ENCODE measurements at regions not wholly inside any gene's neighbourhood (a gene's known extent, or its start where the extent isn't known, plus 50 kb on each side); places are given as distances from the start of the nearest gene placed in this dataset.

- DNase-seq (ENCODE audit: low read depth, low spot score) (no peak), ATAC-seq (no peak)
- intact Hi-C loops (cut with micrococcal nuclease; ENCODE audit: unreplicated experiment), result no loop called here
- in situ Hi-C loops (cut with HindIII; ENCODE audit: low pct_unique_long_range_greater_than_20kb, low sequenced_read_pairs), result no loop called here
- no peak overlapping the region for H3K4me3 ChIP-seq (ENCODE audit: low read depth in 2 of 2, low read length in 2 of 2)
- H3K4me1 ChIP-seq (ENCODE audit: control insufficient read depth, insufficient read depth, low read length), result no peaks in the 10 kb centered on the region
- POLR2A ChIA-PET, result no interaction called here
- BruUV-seq (replicated peaks), result no TSS peak
- no peaks in the 10 kb centered on the region for H3K27me3 ChIP-seq (ENCODE audit: control insufficient read depth, insufficient read depth, low read length)
- H3K9me3 ChIP-seq (ENCODE audit: control insufficient read depth, insufficient read depth, low read depth, low read length), result no peaks in the 10 kb centered on the region
- H3K27ac ChIP-seq (ENCODE audit: low read length), result no peak overlapping the region
- TF ChIP-seq TCF7L2 (IDR thresholded peaks at IDR 0.05; ENCODE audit: low read depth, low read length) (no peak), SIN3A (IDR thresholded peaks at IDR 0.05; ENCODE audit: borderline replicate concordance, insufficient read depth, low read depth, low read length) (no peak), CTCF (IDR thresholded peaks at IDR 0.05) (no peak), POLR2AphosphoS5 (IDR thresholded peaks at IDR 0.05; ENCODE audit: low read depth, low read length) (no peak), REST (IDR thresholded peaks at IDR 0.05; ENCODE audit: insufficient read depth in 1 of 2, low read depth in 2 of 2, low read length in 1 of 2) (no peak)
- H3K36me3 ChIP-seq (ENCODE audit: control insufficient read depth, insufficient read depth, low read length), result no peaks in the 10 kb centered on the region
- CTCF ChIA-PET, result no interaction called here
Observed at GRCh38 chr2:147647816-147648215, 197.0 kb upstream of the ACVR2A start.

GRCh38 chr2:147646818-147647468 is 197.9 kb upstream of the ACVR2A start:
- no peak overlapping the region for H3K4me3 ChIP-seq (ENCODE audit: low read depth in 2 of 2, low read length in 2 of 2)
- ChIA-PET CTCF (interaction anchor here (0.7 kb wide), 1 partner anchor 264 kb away, joined by 3 read pairs; no protein-coding TSS in a partner anchor), POLR2A (no interaction called here)
- H3K27me3 ChIP-seq (ENCODE audit: control insufficient read depth, insufficient read depth, low read length), result no peaks in the 10 kb centered on the region
- TF ChIP-seq SIN3A (IDR thresholded peaks at IDR 0.05; ENCODE audit: borderline replicate concordance, insufficient read depth, low read depth, low read length) (no peak), POLR2AphosphoS5 (IDR thresholded peaks at IDR 0.05; ENCODE audit: low read depth, low read length) (no peak), REST (IDR thresholded peaks at IDR 0.05; ENCODE audit: insufficient read depth in 1 of 2, low read depth in 2 of 2, low read length in 1 of 2) (no peak), CTCF (IDR thresholded peaks at IDR 0.05) (no peak), TCF7L2 (IDR thresholded peaks at IDR 0.05; ENCODE audit: low read depth, low read length) (no peak)
- BruUV-seq (replicated peaks), result no TSS peak
- H3K9me3 ChIP-seq (ENCODE audit: control insufficient read depth, insufficient read depth, low read depth, low read length), result no peaks in the 10 kb centered on the region
- H3K4me1 ChIP-seq (ENCODE audit: control insufficient read depth, insufficient read depth, low read length), result no peaks in the 10 kb centered on the region
- DNase-seq (ENCODE audit: low read depth, low spot score) (no peak), ATAC-seq (no peak)
- in situ Hi-C loops (cut with HindIII; ENCODE audit: low pct_unique_long_range_greater_than_20kb, low sequenced_read_pairs) (no loop called here), intact Hi-C loops (cut with micrococcal nuclease; ENCODE audit: unreplicated experiment) (no loop called here)
- no peaks in the 10 kb centered on the region for H3K36me3 ChIP-seq (ENCODE audit: control insufficient read depth, insufficient read depth, low read length)
- no peak overlapping the region for H3K27ac ChIP-seq (ENCODE audit: low read length)
